Esophagus (tissue), 2 donors: ENCODE measurements at regions not wholly inside any gene's neighbourhood (a gene's known extent, or its start where the extent isn't known, plus 50 kb on each side); places are given as distances from the start of the nearest gene placed in this dataset.

ENCODE experiments used
- H3K27ac ChIP-seq, 2 donors: one replicate each; pipeline ENCODE4 v1.5.1; 2013; ENCODE audit warnings: low read depth in 2 of 2, mild to moderate bottlenecking in 2 of 2, inconsistent platforms in 1 of 2, low read length in 1 of 2, moderate library complexity in 1 of 2
- H3K27me3 ChIP-seq, 2 donors: one replicate each; pipeline ENCODE4 v1.6.1; 2013; ENCODE audit warnings: low read length in 2 of 2, control low read depth in 1 of 2, mild to moderate bottlenecking in 1 of 2; ENCODE audit not compliant: insufficient read depth in 2 of 2, control insufficient read depth in 1 of 2
- H3K36me3 ChIP-seq, 2 donors: one replicate each; pipeline ENCODE4 v1.6.1; 2013; ENCODE audit warnings: low read length in 1 of 2; ENCODE audit not compliant: control insufficient read depth in 2 of 2, insufficient read depth in 2 of 2
- H3K4me1 ChIP-seq, 2 donors: one replicate each; pipeline ENCODE4 v1.6.1; 2013; ENCODE audit warnings: low read length in 1 of 2; ENCODE audit not compliant: control insufficient read depth in 2 of 2, insufficient read depth in 2 of 2
- H3K4me3 ChIP-seq, 2 donors: one replicate each; pipeline ENCODE4 v1.5.1; 2013; ENCODE audit warnings: low read length in 2 of 2, mild to moderate bottlenecking in 2 of 2, low read depth in 1 of 2, moderate library complexity in 1 of 2
- H3K9me3 ChIP-seq, 2 donors: one replicate each; pipeline ENCODE4 v1.6.1; 2013; ENCODE audit warnings: mild to moderate bottlenecking in 2 of 2, low read depth in 1 of 2, low read length in 1 of 2, moderate library complexity in 1 of 2; ENCODE audit not compliant: control insufficient read depth in 2 of 2, insufficient read depth in 1 of 2
- WGBS, 2 donors: extraction: QIAGEN DNeasy Blood & Tissue Kit; methylation state at CpG; one replicate each; pipeline ENCODE4 v1.1.7; 2013; 5-methylcytosine and 5-hydroxymethylcytosine counted together
- donor health status: healthy with polysubstance abuse.
- donor health status: Bipolar disorder and iron deficiency.

- no peak overlapping the region for H3K4me3 ChIP-seq
- H3K9me3 ChIP-seq, result no peaks in the 10 kb centered on the region
- no peaks in the 10 kb centered on the region for H3K27me3 ChIP-seq
- WGBS, 2 donors, result 93% methylated on average over 10 of the region's 10 CpGs
- H3K27ac ChIP-seq, result no peak overlapping the region
- no peaks in the 10 kb centered on the region for H3K36me3 ChIP-seq
- no peaks in the 10 kb centered on the region for H3K4me1 ChIP-seq
Observed at GRCh38 chr6:87767478-87767877, 65.4 kb upstream of the AKIRIN2 start.

DNA sequence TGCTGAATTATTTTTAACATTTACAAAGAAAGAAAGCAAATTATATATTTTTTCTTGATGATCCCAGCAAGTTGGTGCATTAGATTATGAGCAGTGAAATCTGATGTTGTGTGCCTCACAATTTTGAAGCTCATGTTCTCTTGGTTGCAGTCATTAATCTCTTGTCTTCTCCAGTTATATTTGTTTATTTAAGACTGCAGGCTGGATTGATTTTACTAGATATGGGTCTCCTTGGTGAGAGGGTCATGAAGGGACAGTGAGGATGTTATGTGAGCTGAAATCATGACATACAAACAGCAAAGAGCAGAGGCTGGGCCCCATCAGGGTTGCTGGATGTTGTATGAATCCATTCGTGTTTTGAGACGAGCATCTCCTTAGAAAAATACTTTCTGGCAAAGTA is 64.2 kb upstream of the AKIRIN2 start:
- Histone ChIP-seq H3K27me3 (no peaks in the 10 kb centered on the region), H3K36me3 (no peaks in the 10 kb centered on the region), H3K4me3 (no peak overlapping the region), H3K9me3 (no peaks in the 10 kb centered on the region), H3K4me1 (no peaks in the 10 kb centered on the region), H3K27ac (no peak overlapping the region)
- 76 to 77% methylated on average over 2 of the region's 2 CpGs for WGBS, 2 donors

- Histone ChIP-seq H3K4me1 (no peaks in the 10 kb centered on the region), H3K9me3 (no peaks in the 10 kb centered on the region), H3K4me3 (no peak overlapping the region), H3K27me3 (no peaks in the 10 kb centered on the region), H3K36me3 (no peaks in the 10 kb centered on the region), H3K27ac (no peak overlapping the region)
- 58 to 63% methylated on average over 4 of the region's 4 CpGs for WGBS, 2 donors
Observed at GRCh38 chr6:87763901-87764300, 61.9 kb upstream of the AKIRIN2 start.

- H3K27me3 ChIP-seq, result no peaks in the 10 kb centered on the region
- H3K9me3 ChIP-seq, result no peaks in the 10 kb centered on the region
- WGBS, 2 donors, result 94 to 95% methylated on average over 2 of the region's 2 CpGs
- no peaks in the 10 kb centered on the region for H3K36me3 ChIP-seq
- no peaks in the 10 kb centered on the region for H3K4me1 ChIP-seq
- H3K27ac ChIP-seq, result no peak overlapping the region
- no peak overlapping the region for H3K4me3 ChIP-seq
Observed at GRCh38 chr6:87763276-87763675, 61.2 kb upstream of the AKIRIN2 start.

DNA sequence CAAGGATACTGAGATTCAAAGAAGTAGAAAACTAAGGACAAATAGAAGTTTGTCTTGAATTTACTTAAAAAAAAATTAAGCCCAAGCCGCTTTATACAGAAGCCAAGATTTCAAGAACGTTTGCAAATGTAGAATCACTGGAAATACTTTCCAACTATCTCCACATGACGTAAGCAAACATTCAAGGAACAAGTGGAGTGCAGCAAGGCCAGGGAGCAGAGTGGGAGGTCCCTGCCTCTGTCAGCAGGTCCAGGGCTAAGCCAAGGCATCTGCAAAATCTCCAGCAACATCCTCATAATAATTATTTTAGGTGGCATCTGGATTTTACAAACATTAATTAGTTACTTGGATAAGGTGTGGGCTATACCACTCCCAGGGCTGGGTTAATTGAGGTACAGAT is 60.1 kb upstream of the AKIRIN2 start:
- Histone ChIP-seq H3K4me3 (no peak overlapping the region), H3K4me1 (no peaks in the 10 kb centered on the region), H3K27ac (no peak overlapping the region), H3K9me3 (no peaks in the 10 kb centered on the region), H3K36me3 (no peaks in the 10 kb centered on the region), H3K27me3 (no peaks in the 10 kb centered on the region)
- 70 to 72% methylated on average over 3 of the region's 3 CpGs for WGBS, 2 donors

GRCh38 chr6:87757792-87758191 is 55.8 kb upstream of the AKIRIN2 start:
- no peaks in the 10 kb centered on the region for H3K36me3 ChIP-seq
- no peaks in the 10 kb centered on the region for H3K4me1 ChIP-seq
- 87 to 94% methylated on average over 3 of the region's 3 CpGs for WGBS, 2 donors

GRCh38 chr6:87756858-87757257 is 54.8 kb upstream of the AKIRIN2 start:
- no peaks in the 10 kb centered on the region for H3K36me3 ChIP-seq
- H3K27ac ChIP-seq, result no peak overlapping the region
- 54% methylated on average over 2 of the region's 2 CpGs for WGBS, 2 donors
- H3K4me3 ChIP-seq, result no peak overlapping the region
- H3K4me1 ChIP-seq, result no peaks in the 10 kb centered on the region
- H3K9me3 ChIP-seq, result no peaks in the 10 kb centered on the region
- no peaks in the 10 kb centered on the region for H3K27me3 ChIP-seq

More at GRCh38 chr6:87757792-87758191, 55.8 kb upstream of the AKIRIN2 start:
- Histone ChIP-seq H3K27ac (no peak overlapping the region), H3K9me3 (no peaks in the 10 kb centered on the region), H3K4me3 (no peak overlapping the region), H3K27me3 (no peaks in the 10 kb centered on the region)

DNA sequence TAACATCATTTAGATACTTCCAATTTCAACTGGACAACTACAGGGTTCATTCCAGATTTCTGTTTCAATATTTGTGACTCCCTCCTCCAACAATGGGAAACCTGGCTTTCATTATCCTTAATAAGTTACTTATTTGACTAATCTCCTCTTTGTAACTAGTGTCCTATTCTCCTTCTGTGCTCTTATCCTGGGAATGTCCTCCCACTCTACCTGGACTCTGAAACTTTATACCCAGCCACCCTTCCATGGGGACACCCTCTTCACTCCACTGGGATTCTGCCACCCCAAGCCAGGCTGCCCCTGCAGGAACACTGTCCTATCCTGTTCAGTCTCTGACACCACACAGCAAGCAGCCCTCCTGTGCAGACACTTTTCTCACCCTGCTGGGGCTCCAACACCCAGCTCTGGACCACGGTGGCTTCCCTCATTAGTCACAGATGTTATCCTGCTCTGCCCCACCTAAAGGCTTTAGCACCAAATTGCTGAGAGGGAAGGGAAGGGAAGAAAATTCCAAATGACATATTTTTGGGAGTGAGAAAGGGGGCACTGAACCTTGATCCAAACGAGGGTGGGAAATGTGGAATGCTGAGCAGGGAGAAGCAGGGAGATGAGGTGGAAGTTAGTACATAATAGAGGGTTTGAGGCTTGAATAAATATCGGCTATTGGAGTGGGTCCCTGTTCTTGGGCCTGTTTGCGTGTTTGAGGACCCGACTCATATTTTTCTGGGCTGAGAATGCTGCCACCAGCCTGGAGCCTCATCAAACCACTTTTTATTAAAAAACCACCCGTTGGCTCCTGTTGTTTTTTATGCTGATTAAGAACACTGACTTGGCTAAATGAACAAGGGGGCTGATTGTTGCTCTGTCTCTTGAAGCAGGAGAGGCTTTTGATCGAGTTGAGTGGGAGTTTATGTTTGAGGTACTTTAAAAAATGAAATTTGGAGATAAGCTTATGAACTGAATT is 54.0 kb upstream of the AKIRIN2 start:
- H3K4me1 ChIP-seq, result no peaks in the 10 kb centered on the region
- no peak overlapping the region for H3K4me3 ChIP-seq
- no peaks in the 10 kb centered on the region for H3K36me3 ChIP-seq
- H3K27ac ChIP-seq, result no peak overlapping the region
- H3K27me3 ChIP-seq, result no peaks in the 10 kb centered on the region
- no peaks in the 10 kb centered on the region for H3K9me3 ChIP-seq
- 49 to 53% methylated on average over 7 of the region's 7 CpGs for WGBS, 2 donors

GRCh38 chr6:87754828-87755227 is 52.8 kb upstream of the AKIRIN2 start:
- WGBS, 2 donors, result 71 to 81% methylated on average over 1 of the region's 1 CpG
- Histone ChIP-seq H3K4me3 (no peak overlapping the region), H3K4me1 (no peaks in the 10 kb centered on the region), H3K36me3 (no peaks in the 10 kb centered on the region), H3K27me3 (no peaks in the 10 kb centered on the region), H3K27ac (no peak overlapping the region), H3K9me3 (no peaks in the 10 kb centered on the region)

DNA sequence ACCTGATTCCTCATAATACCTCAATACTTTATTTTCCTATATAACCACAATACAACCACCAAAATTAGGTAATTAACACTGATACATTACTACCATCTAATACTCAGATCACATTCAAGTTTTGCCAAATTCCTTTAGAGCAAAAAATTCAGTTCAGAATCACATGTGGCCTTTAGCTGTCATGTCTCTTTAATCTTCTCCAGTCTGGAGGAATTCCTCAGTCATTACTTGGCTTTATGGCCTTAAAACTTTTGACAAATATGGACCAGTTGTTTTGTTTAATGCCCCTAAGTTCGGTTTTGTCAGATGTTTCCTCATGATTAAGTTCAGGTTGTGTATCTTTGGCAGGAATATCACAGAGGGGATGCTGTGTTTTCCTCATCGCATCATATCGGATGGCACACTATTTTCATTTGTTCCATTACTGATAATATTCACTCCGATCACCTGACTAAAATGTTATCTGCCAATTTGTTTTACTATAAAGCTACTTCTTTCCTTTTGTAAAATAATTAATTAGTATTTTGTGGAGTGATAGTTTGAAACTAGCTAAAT is 51.2 kb upstream of the AKIRIN2 start:
- H3K4me1 ChIP-seq, result no peaks in the 10 kb centered on the region
- no peaks in the 10 kb centered on the region for H3K36me3 ChIP-seq
- 59 to 60% methylated on average over 4 of the region's 4 CpGs for WGBS, 2 donors
- H3K27ac ChIP-seq, result no peak overlapping the region
- no peaks in the 10 kb centered on the region for H3K9me3 ChIP-seq
- no peak overlapping the region for H3K4me3 ChIP-seq
- H3K27me3 ChIP-seq, result no peaks in the 10 kb centered on the region
